ENCODE measurements at regions not wholly inside any gene's neighbourhood (a gene's known extent, or its start where the extent isn't known, plus 50 kb on each side); places are given as distances from the start of the nearest gene placed in this dataset.

DNA sequence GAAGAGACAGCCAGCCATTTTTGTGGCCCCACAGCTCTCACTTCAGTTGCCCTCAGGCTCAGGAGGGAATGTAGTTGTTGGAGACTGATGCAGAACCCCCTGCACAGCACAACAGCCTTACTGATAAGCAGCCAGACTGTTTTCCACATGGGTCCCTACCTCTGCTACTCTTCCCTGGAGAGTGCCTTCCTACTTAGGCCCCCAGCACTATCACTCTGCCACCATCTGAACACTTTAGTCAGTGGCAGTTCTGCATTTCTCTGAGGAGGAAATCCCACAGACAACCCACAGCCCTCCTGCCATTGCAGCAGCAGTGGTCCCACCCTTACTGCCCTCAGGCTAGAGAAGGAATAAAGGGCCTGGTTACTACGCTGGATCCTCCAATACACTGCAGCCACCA, 61.8 kb upstream of the PTPRD start:
- no peak for DNase-seq (ENCODE audit: low spot score)

DNA sequence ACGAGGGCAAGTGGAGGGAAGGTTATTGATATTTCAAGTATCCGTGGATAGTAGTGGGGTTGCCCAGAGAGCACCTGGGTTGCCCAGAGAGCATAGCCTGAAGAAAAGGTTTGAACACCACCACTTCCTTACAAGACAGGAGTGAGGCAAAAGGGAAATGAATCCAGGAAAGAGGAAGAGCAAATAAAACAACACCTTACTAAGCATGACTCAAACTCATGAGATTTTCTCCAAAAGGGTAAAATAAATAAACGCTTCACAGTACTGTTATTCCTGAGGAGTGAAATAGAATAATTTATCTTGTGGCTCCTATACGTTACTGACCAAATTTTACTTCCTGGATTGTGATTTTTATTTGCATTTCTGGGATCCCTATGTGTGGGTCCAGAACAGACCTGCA, 65.2 kb upstream of the PTPRD start:
- DNase-seq (ENCODE audit: low spot score), result no peak

DNA sequence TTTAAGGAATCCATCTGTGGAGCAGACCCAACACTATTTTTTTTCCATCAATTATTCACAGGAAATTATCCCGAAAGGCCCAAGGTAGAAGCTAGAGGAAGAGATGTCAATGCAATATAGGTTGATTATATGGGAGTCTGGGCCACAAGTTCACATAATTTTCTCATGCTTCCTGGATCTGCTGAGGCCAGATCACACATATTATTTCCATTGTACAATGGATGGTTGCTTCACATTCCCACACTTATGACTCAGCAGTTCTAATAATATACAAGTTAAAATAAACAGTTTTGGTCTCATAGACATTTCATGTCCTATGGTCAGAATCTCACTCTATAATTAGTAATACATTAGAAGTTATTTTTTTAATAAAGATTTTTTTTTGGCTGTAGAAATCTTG, 66.0 kb upstream of the PTPRD start:
- DNase-seq (ENCODE audit: low spot score), result no peak

DNA sequence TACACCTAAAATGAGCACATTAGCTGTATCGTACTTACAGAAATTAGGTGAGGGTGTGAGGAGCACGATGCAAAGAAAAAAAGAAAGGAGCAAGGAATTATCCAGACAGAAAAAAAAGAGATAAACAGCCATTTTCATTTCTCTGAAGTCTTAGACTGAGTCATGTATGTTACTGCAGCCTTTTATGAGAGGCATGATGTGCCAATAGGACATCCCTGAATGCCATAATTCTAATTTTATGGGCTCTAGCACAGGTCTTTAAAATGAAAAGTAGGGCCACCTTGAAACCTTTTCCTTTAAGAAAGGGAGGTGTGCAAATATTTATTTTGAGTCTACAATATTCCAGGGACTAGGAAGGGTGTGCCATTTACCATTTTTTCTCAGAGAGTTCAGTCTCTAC, 74.1 kb upstream of the PTPRD start:
- DNase-seq (ENCODE audit: low spot score), result no peak

DNA sequence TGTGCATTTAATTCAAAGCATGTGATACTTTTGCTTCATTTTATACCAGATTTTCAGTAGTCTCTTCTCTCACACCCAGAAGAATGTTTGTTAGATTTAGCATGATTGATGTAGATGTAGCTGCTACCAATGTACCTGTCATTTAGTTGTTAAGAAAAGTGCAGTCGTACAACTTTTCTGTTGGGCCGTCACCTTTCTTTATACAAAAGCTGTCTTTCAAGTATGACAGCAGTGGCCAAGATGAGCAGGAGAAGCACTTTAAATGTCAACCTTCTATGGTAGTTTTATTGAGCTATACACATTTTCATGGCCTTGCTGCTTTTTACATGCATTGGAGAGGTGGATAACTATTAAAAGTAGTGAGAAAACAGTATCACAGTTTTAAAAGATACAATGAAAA, 77.7 kb upstream of the PTPRD start:
- no peak for DNase-seq (ENCODE audit: low spot score)

DNA sequence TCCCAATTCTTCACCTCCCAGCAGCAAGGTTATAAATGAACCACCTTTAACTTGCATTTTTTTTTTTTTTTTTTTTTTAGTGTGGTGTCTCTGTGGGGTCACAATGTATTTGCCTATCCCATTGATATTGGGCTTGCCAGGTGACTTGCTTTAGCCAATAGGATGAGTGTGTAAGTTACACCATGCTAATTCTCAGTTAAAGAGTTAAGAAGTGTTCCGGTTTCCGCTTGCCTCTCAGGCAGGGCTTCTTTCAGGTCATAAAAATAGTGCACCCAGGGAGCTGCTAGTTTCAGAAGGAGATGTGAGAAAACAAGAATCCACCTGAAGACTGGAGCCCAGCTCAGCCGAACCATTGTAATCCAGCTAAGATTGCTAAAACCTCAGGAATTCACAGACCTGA, 84.2 kb upstream of the PTPRD start:
- DNase-seq (ENCODE audit: low spot score), result no peak

DNA sequence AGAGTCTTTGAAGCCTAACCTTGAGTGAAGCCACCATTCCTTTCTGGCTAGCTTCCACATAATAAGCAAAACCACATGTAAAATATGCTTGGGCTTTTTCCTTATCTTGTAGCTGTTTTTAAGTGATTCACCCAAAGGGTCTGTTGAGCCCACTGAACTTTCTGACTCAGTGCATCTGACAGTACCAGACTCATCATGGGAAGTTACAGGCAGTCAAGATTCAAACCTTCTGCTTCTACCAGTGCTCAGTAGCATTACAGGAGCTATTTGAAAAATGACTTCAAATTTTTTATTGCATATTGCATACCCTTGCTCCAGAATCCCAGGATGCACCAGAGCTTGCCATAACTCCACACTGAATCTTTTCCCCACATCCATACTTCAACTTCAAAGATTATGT, 87.5 kb upstream of the PTPRD start:
- no peak for DNase-seq (ENCODE audit: low spot score)

DNA sequence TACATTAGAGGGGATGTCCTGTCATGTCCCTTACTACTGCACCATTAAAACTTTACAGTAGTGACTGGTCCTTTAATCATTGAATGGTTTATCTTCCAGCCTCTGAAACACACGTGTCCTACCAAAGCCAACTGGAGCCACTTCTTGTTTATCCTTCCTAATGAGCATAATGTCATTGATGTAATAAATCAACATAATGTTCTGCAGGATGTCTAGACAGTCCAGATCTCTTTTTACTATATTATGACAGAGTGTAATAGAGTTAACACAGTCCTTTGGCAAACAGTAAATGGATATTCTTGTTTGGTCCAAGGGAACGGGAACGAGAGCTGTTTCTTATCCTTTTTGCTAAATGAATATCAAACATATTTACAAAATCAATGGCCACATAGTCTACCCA, 88.1 kb upstream of the PTPRD start:
- no peak for DNase-seq (ENCODE audit: low spot score)

DNA sequence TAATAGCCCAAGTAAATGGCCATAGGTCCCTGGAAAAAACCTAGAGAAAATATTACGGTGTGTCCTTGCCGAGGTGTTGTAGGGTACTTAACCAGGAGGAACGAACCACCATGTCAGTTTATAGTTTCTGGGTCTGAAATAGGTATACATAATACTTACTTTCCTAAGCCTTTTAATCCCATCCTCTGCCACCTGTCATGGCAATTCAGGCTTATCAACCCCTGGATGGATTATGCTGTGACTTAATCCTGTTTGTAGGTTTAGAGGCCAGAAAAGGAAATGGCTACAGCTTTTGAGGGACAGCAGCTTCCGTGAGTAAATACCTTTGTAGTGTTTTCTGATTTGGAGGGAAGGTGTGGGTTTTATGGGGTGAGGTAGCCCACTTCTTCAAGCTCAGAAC, 89.1 kb upstream of the PTPRD start:
- no peak for DNase-seq (ENCODE audit: low spot score)

DNA sequence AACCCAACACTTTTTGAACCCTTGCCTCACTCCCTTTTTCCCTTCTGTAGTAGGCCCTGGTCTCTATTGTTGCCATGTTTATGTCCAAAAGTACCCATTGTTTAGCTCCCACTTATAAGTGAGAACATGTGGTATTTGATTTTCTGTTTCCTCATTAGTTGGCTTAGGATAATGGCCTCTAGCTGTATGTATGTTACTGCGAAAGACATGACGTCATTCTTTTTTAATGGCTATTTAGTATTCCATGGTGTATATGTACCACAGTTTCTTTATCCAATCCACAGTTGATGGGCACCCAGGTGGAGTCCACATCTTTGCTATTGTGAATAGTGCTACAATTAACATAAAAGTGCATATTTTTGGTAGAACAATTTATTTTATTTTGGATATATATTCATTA, 90.3 kb upstream of the PTPRD start:
- no peak for DNase-seq (ENCODE audit: low spot score)

DNA sequence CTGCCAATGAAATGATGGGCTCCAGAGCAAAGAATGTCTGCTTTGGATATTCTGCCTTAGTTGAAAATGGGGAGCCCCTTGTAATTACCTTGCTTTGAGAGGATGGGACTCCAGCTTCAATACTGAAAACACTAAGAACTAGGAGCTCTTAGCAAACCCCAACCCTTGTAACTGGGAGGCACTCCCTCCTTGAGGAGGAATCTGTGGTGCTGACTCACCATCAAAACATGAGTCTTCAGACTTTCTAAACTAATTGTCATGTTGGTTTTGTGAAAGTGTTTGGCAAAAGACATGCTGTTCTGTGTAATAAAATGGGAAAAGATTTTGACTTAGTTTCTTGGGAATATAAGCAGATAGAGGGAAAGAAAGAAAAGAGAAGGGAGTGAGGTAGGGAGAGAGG, 91.9 kb upstream of the PTPRD start:
- no peak for DNase-seq (ENCODE audit: low spot score)

DNA sequence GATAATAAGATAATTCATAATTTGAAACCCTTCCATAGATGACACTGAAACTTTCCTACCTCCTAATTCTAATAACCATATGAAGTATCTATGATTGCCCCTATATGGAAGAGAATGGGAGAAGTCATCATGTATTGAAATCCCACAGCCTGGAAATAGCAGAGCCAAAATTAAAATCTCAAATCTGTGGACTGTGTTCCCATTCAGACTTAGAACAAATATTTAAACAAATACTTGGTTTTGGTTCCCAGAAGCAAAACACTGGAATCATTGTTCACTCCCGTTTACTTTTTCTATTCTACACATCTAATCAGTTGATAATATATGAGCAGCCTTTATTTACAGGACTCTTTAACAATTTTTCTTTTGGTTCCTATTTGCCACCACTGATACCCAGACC, 92.6 kb upstream of the PTPRD start:
- DNase-seq (ENCODE audit: low spot score), result no peak

DNA sequence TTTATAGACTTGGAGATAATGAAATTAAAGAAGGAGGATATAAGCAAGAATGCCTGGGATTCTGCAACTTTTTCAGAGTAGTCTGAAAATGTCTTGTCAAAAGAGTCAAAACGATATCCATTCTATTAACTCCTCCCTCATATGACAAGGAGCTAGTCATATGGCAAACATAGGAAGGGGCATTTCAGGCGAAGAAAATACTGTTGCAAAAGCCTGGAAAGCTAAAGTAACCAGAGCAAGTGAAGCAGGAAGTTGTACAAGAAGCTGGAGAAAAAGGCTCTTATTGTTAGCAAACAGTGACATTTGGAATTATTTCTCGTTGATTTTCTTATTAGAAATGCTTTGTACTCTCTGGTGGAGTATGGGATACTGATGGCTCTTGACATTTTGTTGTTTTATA, 94.0 kb upstream of the PTPRD start:
- no peak for DNase-seq (ENCODE audit: low spot score)

DNA sequence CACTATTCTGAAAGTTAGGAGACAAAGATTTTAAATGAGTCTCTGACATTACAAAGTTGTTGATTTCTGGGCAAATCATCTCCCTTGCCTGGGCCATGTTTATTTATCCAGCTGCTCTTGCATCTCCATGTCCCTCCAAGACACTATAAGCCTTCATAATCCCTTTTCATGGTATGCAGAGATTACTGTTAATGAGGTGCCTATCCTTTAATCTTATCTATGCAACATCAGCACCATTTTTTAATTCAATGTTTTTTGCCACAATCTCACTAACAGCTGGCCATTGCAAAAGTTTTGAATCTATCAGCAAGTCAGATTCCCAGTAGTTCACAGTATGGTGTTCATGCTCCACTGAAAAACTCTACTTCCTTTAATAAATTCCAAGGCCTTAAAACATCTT, 108.5 kb upstream of the PTPRD start:
- no peak for DNase-seq (ENCODE audit: low spot score)

DNA sequence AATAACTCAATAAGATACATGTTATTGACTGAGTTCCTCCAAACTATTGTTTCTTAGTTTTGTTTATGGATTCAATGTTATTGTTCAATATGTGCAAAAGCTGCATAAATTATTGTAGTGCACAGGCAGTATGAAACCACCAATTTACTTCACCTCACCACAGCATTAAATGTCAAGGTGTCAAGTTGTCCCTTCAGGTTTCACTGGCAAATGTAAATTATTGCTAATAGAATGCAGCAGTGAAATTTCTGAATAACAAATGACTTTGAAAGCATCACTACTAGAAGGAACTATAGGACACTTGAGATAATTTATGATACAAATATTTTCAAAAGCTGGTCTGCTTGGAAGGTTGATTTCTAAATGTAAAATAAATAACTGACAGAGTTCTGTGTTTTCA, 116.4 kb upstream of the PTPRD start:
- no peak for DNase-seq (ENCODE audit: low spot score)

DNA sequence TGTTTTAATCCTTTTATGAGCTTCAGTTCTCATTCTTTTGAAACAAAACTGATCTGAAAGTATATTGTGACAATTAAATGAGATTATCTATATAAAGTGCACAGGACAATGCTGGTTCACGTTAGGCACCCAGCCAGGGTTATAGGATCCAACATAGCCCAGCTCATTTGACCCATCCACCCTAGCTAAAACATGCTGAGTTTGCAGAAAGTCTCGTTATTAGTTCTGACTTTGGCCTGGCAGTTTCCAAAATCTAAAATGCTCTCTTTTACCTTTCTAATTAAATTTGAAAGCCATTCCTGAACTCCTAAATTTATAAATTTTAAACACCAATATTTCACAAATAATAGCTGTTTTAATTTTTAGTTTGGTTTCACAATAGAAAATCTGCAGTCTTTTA, 131.9 kb upstream of the PTPRD start:
- no peak for DNase-seq (ENCODE audit: low spot score)

DNA sequence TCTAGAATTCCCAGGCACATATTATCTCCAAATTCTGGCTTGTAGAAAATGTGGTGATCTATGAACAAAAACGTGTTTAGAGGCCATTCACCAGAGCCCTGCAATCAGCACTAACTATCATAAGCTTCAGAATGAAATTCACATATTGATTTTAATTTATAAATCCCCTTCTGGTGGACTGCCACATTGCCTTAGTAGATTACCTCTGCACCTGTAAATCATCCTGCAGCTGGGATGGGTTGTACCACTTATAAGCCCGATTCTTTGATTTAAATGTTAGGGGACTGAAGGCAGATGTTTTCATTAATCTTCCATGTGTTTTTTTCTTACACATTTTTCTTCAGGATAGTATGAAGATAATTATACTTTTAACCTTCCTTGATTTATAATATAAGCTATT, 140.7 kb upstream of the PTPRD start:
- DNase-seq (ENCODE audit: low spot score), result no peak

DNA sequence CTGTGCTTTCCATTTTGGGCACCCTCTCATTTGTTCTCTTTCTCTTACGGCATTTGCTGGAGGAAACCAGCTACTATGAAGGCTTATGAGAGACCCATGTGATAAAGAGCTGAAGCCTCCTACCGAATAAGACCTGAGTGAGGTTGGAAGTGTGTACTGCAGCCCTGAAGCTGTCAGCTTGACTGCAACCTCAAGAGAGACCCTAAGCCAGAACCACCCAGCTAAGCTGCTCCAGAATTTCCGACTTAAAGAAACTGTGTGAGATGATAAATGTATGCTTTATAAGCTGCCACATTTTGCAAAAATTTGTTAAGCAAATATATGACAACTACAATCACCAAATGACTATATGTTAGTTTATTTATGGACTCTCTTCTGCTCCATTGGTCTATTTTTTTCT, 151.7 kb upstream of the PTPRD start:
- DNase-seq (ENCODE audit: low spot score), result no peak

DNA sequence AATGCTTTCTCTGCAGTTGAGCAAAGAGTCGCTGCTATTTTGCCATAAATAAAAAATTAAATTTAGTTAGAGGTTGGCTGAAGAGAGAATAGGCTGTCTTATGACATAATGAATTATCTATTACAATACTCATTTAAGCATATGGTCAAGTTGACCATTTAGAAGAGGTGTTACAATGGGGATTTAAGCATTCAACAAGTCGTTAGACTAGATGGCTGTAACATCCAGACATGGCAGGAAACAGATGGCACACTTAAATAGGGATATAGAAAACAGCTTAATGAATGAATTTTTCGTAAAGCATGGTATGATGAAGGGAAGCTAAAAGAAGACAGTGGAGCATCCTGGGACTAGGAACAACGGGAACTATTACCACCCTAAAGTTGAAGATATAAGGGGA, 160.3 kb upstream of the PTPRD start:
- DNase-seq (ENCODE audit: low spot score), result no peak

DNA sequence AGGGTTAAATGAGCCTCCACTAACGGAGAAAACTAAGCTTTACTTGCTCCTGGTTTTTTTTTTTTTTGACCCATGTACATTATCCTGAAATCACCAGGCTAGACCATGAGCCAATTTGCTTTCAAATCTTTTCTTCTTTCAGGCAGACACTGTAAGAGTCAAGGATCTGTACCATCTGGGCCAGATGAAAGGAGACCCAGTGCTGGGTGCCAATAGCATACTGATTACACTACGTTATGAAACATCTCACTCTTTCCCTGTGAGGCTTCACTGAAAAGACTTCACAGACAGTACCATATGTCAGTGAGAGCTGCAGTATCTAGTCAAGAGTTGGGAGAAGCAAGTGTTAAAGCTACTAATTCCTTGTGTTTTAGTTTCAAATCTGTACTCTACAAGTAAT, 161.2 kb upstream of the PTPRD start:
- DNase-seq (ENCODE audit: low spot score), result no peak

DNA sequence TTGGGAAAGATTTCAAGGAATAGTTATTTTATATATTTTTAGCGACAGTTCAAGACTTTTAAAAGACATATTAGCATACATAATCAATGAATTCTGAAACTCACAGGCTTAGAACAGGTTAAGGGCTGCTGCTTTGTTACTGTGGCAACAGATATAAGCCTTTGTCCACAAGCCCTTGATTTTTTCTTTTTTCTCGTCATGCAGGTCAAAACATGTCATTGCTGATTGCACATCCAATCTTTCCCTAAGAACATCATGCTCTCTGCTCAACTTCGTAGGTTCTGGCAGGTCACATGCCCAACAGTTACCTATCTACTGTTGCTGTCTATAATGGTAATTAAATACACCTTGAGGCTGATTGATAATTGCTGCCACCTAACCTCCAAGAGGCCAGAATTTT, 172.5 kb upstream of the PTPRD start:
- no peak for DNase-seq (ENCODE audit: low spot score)

DNA sequence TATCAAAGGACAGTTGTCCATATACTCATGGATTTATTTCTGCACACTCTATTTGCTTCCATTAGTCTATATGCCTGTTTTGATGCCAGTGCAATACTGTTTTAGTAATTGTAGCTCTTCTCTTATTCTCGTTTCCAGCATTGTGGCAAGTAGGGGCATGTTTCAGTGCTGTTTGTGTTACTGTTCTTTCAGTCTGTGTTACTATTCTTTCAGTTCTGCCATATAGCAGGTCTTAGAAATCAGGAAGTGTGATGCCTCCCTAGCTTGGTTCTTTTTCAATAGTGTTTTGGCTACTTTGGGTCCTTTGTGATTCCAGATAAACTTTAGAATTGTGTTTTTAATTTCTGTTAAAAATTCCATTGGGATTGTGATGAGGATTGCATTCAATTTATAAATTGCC, 180.5 kb upstream of the PTPRD start:
- DNase-seq (ENCODE audit: low spot score), result no peak

DNA sequence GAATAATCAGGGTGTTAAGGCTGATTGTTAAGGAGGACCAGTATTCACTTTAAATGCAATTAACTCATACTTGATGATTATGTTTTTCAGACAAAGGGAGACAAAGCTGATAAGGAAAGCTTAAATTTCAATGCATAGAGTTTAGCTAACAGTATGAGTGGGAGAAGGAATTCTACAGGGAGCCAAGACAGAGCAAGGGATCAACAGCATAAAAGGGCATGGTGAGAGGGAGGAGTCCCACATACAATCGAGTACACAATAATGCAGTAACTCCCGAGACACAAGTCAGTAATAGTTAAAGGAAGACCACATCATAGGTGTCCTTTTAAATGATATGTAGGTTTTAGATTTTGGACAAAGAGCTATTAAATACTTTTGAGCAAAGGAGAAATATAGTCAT, 191.7 kb upstream of the PTPRD start:
- DNase-seq (ENCODE audit: low spot score), result no peak

DNA sequence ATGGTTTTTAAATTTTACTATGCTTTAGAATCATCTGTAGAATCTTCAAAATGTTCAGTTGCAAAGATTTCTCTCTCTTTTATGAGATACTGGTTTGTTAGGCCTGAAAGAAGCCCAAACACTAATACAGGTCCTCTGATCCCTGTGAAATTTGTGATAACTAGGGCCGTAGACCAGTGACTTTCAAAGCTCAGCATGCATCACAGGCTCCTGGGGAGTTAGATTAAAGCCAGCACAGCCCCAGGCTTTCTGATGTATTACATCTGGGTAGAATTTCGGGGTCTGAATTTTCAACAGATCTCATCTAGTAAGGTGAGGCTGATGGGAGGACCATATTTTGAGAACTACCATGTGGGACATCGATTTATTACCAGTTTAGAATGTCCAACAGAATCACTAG, 194.1 kb upstream of the PTPRD start:
- no peak for DNase-seq (ENCODE audit: low spot score)

DNA sequence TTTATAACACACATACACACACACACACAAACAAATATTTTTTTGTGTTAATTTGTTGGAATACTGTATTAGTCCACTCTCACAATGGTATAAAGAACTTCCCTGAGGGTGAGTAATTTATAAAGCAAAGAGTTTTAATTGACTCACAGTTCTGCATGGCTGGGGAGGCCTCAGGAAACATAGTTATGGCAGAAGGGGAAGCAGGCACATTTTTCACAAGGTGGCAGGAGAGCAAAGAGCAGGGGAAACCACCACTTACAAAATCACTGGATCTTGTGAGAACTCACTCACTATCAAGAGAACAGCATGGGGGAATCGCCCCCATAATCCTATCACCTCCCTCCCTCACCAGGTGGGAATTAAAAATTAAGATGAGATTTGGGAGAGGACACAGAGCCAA, 205.4 kb upstream of the PTPRD start:
- DNase-seq (ENCODE audit: low spot score), result no peak
